ENCODE measurements at regions not wholly inside any gene's neighbourhood (a gene's known extent, or its start where the extent isn't known, plus 50 kb on each side); places are given as distances from the start of the nearest gene placed in this dataset.

GRCh38 chr3:154952553-154952952 is 127.6 kb upstream of the MME start:
- no peak for TF ChIP-seq CTCF (IDR thresholded peaks at IDR 0.05)
- no peak for TF ChIP-seq EZH2 (IDR thresholded peaks at IDR 0.05; ENCODE audit: borderline replicate concordance, insufficient read depth, low read depth, low read length, poor library complexity, severe bottlenecking)

Data from B cell (primary cell).